HFF-Myc (cell line): ENCODE measurements at regions not wholly inside any gene's neighbourhood (a gene's known extent, or its start where the extent isn't known, plus 50 kb on each side); places are given as distances from the start of the nearest gene placed in this dataset.

Experiments used
- DNase-seq: peaks from one replicate; pipeline ENCODE4 v3.0.0-alpha.2; 2011; ENCODE audit warnings: low read depth; ENCODE audit errors: extremely low read depth
- H3K4me3 ChIP-seq: replicated peaks from 2 replicates; pipeline ENCODE4 v1.5.1; 2011; ENCODE audit warnings: low read depth, mild to moderate bottlenecking, control low read depth, low read length
- CTCF ChIP-seq: IDR thresholded peaks from 2 replicates; pipeline ENCODE4 v1.5.1; 2012; ENCODE audit warnings: mild to moderate bottlenecking, low read depth, low read length, control low read depth; ENCODE audit errors: missing control alignments

GRCh38 chr20:39290575-39290974 lies 328.4 kb downstream of the DHX35 start:
- no peak overlapping the region for H3K4me3 ChIP-seq
- no peak for DNase-seq
- TF ChIP-seq CTCF: no peak

GRCh38 chr20:39289831-39290230 lies 327.7 kb downstream of the DHX35 start:
- no peak overlapping the region for H3K4me3 ChIP-seq
- TF ChIP-seq CTCF: no peak
- no peak for DNase-seq

GRCh38 chr20:39289316-39289715 lies 327.2 kb downstream of the DHX35 start:
- H3K4me3 ChIP-seq: no peak overlapping the region
- DNase-seq: no peak
- TF ChIP-seq CTCF: no peak

GRCh38 chr20:39283464-39283863 lies 321.3 kb downstream of the DHX35 start:
- DNase-seq: no peak
- no peak for TF ChIP-seq CTCF
- no peak overlapping the region for H3K4me3 ChIP-seq

GRCh38 chr20:39282619-39283092 lies 320.5 kb downstream of the DHX35 start:
- TF ChIP-seq CTCF: no peak
- H3K4me3 ChIP-seq: no peak overlapping the region
- DNase-seq: no peak

- no peak overlapping the region for H3K4me3 ChIP-seq
- DNase-seq: no peak
- TF ChIP-seq CTCF: no peak
These were observed 318.7 kb downstream of the DHX35 start for GRCh38 chr20:39280875-39281274.

- DNase-seq: no peak
- H3K4me3 ChIP-seq: no peak overlapping the region
- no peak for TF ChIP-seq CTCF
These were observed 316.2 kb downstream of the DHX35 start for GRCh38 chr20:39278230-39278788.
